H1 (cell line): ENCODE measurements at regions not wholly inside any gene's neighbourhood (a gene's known extent, or its start where the extent isn't known, plus 50 kb on each side); places are given as distances from the start of the nearest gene placed in this dataset.

Experiments used
- CTCF ChIA-PET: fragments of 300-600 bp; sonication (Branson Sonifier 250); formaldehyde crosslinking; loops from one replicate; lab custom pipeline; 2021; ENCODE audit not compliant: partially characterized antibody; lab: Charles Lee
- POLR2A ChIA-PET: fragments of 300-600 bp; sonication (Branson Sonifier 250); formaldehyde crosslinking; loops from one replicate; lab custom pipeline; 2021; ENCODE audit warnings: inconsistent platforms; ENCODE audit not compliant: partially characterized antibody; lab: Charles Lee
- DNase-seq, 2 experiments: peaks; one replicate each; pipeline versions ENCODE4 v3.0.0 to v3.0.0-alpha.2; 2010 to 2022; ENCODE audit warnings: low spot score in 2 of 2, low read depth in 1 of 2, mixed read lengths in 1 of 2
- FAIRE-seq: peaks from 2 replicates; lab custom pipeline; 2011; peaks lifted over from hg19 to GRCh38; lab: Jason Lieb, UNC
- H2AFZ ChIP-seq: 2 replicates; pipeline ENCODE4 v1.8.1; 2012; ENCODE audit warnings: low read length, inconsistent platforms
- H2AK5ac ChIP-seq: 2 replicates; pipeline ENCODE4 v1.6.1; 2013; ENCODE audit warnings: low read depth, low read length
- H2BK120ac ChIP-seq: replicated peaks from 2 replicates; pipeline ENCODE3; 2013; ENCODE audit warnings: low read depth, low read length, inconsistent platforms
- H2BK12ac ChIP-seq: 2 replicates; pipeline ENCODE4 v1.6.1; 2013; ENCODE audit warnings: low read depth, low read length
- H2BK15ac ChIP-seq: 2 replicates; pipeline ENCODE4 v1.6.1; 2013; ENCODE audit warnings: low read length
- H2BK20ac ChIP-seq: 2 replicates; pipeline ENCODE4 v1.6.1; 2013; ENCODE audit warnings: low read length
- H2BK5ac ChIP-seq: 2 replicates; pipeline ENCODE4 v1.6.1; 2013; ENCODE audit warnings: low read depth, low read length
- H3K14ac ChIP-seq: 2 replicates; pipeline ENCODE4 v1.6.1; 2013; ENCODE audit warnings: inconsistent platforms; ENCODE audit not compliant: insufficient read length
- H3K18ac ChIP-seq: 2 replicates; pipeline ENCODE4 v1.6.1; 2013; ENCODE audit warnings: low read length; ENCODE audit errors: extremely low read depth
- H3K23ac ChIP-seq: 2 replicates; pipeline ENCODE4 v1.6.1; 2013; ENCODE audit warnings: inconsistent platforms; ENCODE audit not compliant: insufficient read length
- H3K23me2 ChIP-seq: 2 replicates; pipeline ENCODE4 v1.6.1; 2013; ENCODE audit warnings: low read depth, low read length
- H3K27ac ChIP-seq: 2 replicates; pipeline ENCODE4 v1.6.1; 2011; ENCODE audit warnings: low read depth, low read length, inconsistent platforms
- H3K27me3 ChIP-seq, 4 experiments: replicated peaks in 1 of 4; 1 replicate in 1 of 4; 2 replicates in 3 of 4; pipeline versions ENCODE4 v1.6.1 to v1.8.1; 2011 to 2013; ENCODE audit warnings: low read length in 3 of 4, mild to moderate bottlenecking in 3 of 4, inconsistent platforms in 2 of 4, mixed read lengths in 2 of 4, moderate library complexity in 1 of 4; ENCODE audit not compliant: control insufficient read depth in 3 of 4, insufficient read depth in 3 of 4; ENCODE audit errors: extremely low read depth in 1 of 4
- H3K36me3 ChIP-seq, 4 experiments: 2 replicates each; pipeline versions ENCODE4 v1.6.1 to v1.8.1; 2011 to 2013; ENCODE audit warnings: mild to moderate bottlenecking in 4 of 4, low read length in 3 of 4, moderate library complexity in 2 of 4, control low read depth in 1 of 4, inconsistent platforms in 1 of 4; ENCODE audit not compliant: insufficient read depth in 4 of 4, control insufficient read depth in 2 of 4
- H3K4ac ChIP-seq: replicated peaks from 2 replicates; pipeline ENCODE3; 2013; ENCODE audit warnings: low read length, low read depth, mixed read lengths, inconsistent platforms; ENCODE audit not compliant: insufficient read length
- H3K4me1 ChIP-seq, 4 experiments: replicated peaks in 1 of 4; 1 replicate in 1 of 4; 2 replicates in 3 of 4; pipeline versions ENCODE4 v1.6.1 to v1.8.1; 2011 to 2013; ENCODE audit warnings: low read length in 3 of 4, inconsistent platforms in 2 of 4, mixed read lengths in 1 of 4; ENCODE audit not compliant: insufficient read depth in 4 of 4, control insufficient read depth in 3 of 4
- H3K4me2 ChIP-seq, 2 experiments: 2 replicates each; pipeline versions ENCODE4 v1.6.1 to v1.8.1; 2011 to 2013; ENCODE audit warnings: low read depth in 2 of 2, low read length in 2 of 2, control low read depth in 1 of 2, inconsistent platforms in 1 of 2, mild to moderate bottlenecking in 1 of 2; ENCODE audit not compliant: insufficient read depth in 1 of 2
- H3K4me3 ChIP-seq, 4 experiments: fragments of 200-600, 300-600 bp in 1 of 4; sonication (generic), shearing (Covaris generic), sonication (Bioruptor Twin) in 1 of 4; 2 replicates each; pipeline versions ENCODE4 v1.5.1 to v1.8.1; 2011 to 2016; ENCODE audit warnings: low read length in 4 of 4, low read depth in 3 of 4, control low read depth in 2 of 4, inconsistent platforms in 2 of 4, mild to moderate bottlenecking in 2 of 4, mixed read lengths in 1 of 4, moderate library complexity in 1 of 4; ENCODE audit not compliant: insufficient read depth in 2 of 4; ENCODE audit errors: extremely low read depth in 1 of 4
- H3K56ac ChIP-seq: replicated peaks from 2 replicates; pipeline ENCODE3; 2013; ENCODE audit warnings: low read depth, mild to moderate bottlenecking, mixed read lengths, low read length, inconsistent platforms; ENCODE audit not compliant: insufficient read length
- H3K79me1 ChIP-seq: 2 replicates; pipeline ENCODE4 v1.6.1; 2013; ENCODE audit warnings: low read depth, low read length, control low read depth
- H3K79me2 ChIP-seq, 2 experiments: 2 replicates each; pipeline versions ENCODE4 v1.6.1 to v1.8.1; 2012 to 2013; ENCODE audit warnings: low read length in 2 of 2, mild to moderate bottlenecking in 2 of 2, inconsistent platforms in 1 of 2; ENCODE audit not compliant: insufficient read depth in 2 of 2, control insufficient read depth in 1 of 2
- H3K9ac ChIP-seq, 4 experiments: replicated peaks in 1 of 4; 1 replicate in 1 of 4; 2 replicates in 3 of 4; pipeline versions ENCODE4 v1.6.1 to v1.8.1; 2011 to 2013; ENCODE audit warnings: low read depth in 3 of 4, low read length in 3 of 4, control low read depth in 2 of 4, mild to moderate bottlenecking in 2 of 4, moderate library complexity in 2 of 4, inconsistent platforms in 1 of 4; ENCODE audit errors: extremely low read depth in 1 of 4
- H3K9me3 ChIP-seq, 2 experiments: 2 replicates each; pipeline versions ENCODE4 v1.6.1 to v1.8.1; 2012 to 2013; ENCODE audit warnings: mild to moderate bottlenecking in 2 of 2, moderate library complexity in 2 of 2, control low read depth in 1 of 2, inconsistent platforms in 1 of 2, low read depth in 1 of 2, low read length in 1 of 2, mixed read lengths in 1 of 2; ENCODE audit not compliant: insufficient read depth in 2 of 2
- H4K20me1 ChIP-seq, 2 experiments: replicated peaks in 1 of 2; 2 replicates each; pipeline versions ENCODE3 to v1.8.1; 2011 to 2013; ENCODE audit warnings: inconsistent platforms in 2 of 2, low read length in 2 of 2, mild to moderate bottlenecking in 1 of 2; ENCODE audit not compliant: insufficient read depth in 2 of 2, control insufficient read depth in 1 of 2
- H4K5ac ChIP-seq: 2 replicates; pipeline ENCODE4 v1.6.1; 2013; ENCODE audit warnings: low read length, low read depth, mixed read lengths, inconsistent platforms; ENCODE audit not compliant: insufficient read length
- H4K8ac ChIP-seq: 2 replicates; pipeline ENCODE4 v1.8.0; 2013; ENCODE audit warnings: mild to moderate bottlenecking, moderate library complexity, low read length, inconsistent platforms; ENCODE audit not compliant: insufficient read depth; ENCODE audit errors: extremely low read depth
- H4K91ac ChIP-seq: replicated peaks from 2 replicates; pipeline ENCODE3; 2013; ENCODE audit warnings: low read length, mixed read lengths, inconsistent platforms; ENCODE audit not compliant: insufficient read length
- FOSL1 ChIP-seq: IDR thresholded peaks from 2 replicates; pipeline ENCODE4 v1.6.1; 2011; ENCODE audit warnings: mild to moderate bottlenecking, low read depth, low read length, moderate library complexity; ENCODE audit not compliant: insufficient read depth
- HDAC6 ChIP-seq: IDR thresholded peaks from one replicate; pipeline ENCODE4 v1.7.1; 2012; ENCODE audit warnings: low read depth, mild to moderate bottlenecking, inconsistent platforms, low read length, moderate library complexity
- KDM5A ChIP-seq: fragments of 200-600 bp; IDR thresholded peaks from 2 replicates; pipeline ENCODE4 v1.7.1; 2012; ENCODE audit warnings: mild to moderate bottlenecking, low read length, inconsistent platforms, mixed read lengths
- POLR2AphosphoS5 ChIP-seq: IDR thresholded peaks from 2 replicates; pipeline ENCODE4 v1.6.1; 2011; ENCODE audit warnings: low read depth, low read length
- POU5F1 ChIP-seq: IDR thresholded peaks from 2 replicates; pipeline ENCODE4 v1.6.1; 2011; ENCODE audit warnings: low read depth, mild to moderate bottlenecking, low read length, moderate library complexity
- USF2 ChIP-seq: IDR thresholded peaks from 2 replicates; pipeline ENCODE4 v1.6.1; 2011; ENCODE audit warnings: low read length, improper control_type of control experiment
- YY1 ChIP-seq: IDR thresholded peaks from 2 replicates; pipeline ENCODE4 v1.6.1; 2011; ENCODE audit warnings: low read depth, mild to moderate bottlenecking, low read length
- WGBS, 2 experiments: shearing (Covaris generic) in 1 of 2; methylation state at CpG; one replicate each; pipeline versions ENCODE4 v1.1.6 to v1.1.7; 2013 to 2015; ENCODE audit warnings: low lambda C conversion rate in 2 of 2, mixed read lengths in 2 of 2, inconsistent platforms in 1 of 2, low coverage in 1 of 2, missing lambda C conversion rate in 1 of 2; ENCODE audit not compliant: insufficient replicate concordance in 2 of 2, insufficient coverage in 1 of 2, insufficient read length in 1 of 2; ENCODE audit errors: extremely low coverage in 1 of 2, missing lambda C conversion rate in 1 of 2; 5-methylcytosine and 5-hydroxymethylcytosine counted together

- no peaks in the 10 kb centered on the region for H3K79me1 ChIP-seq
- POLR2A ChIA-PET = no interaction called here
- FAIRE-seq = no peak
- no peaks in the 10 kb centered on the region for H3K4me1 ChIP-seq
- H4K20me1 ChIP-seq = no peaks in the 10 kb centered on the region
- H2BK12ac ChIP-seq = no peak overlapping the region
- WGBS, 2 experiments = 96% methylated on average over 1 of the region's 1 CpG; no CpG with 5 or more reads in 1 of the 2 experiments
- no peak overlapping the region for H4K5ac ChIP-seq
- H2BK20ac ChIP-seq = no peak overlapping the region
- H2BK15ac ChIP-seq = no peak overlapping the region
- no peak overlapping the region for H2BK120ac ChIP-seq
- no peak overlapping the region for H2BK5ac ChIP-seq
- no peak for DNase-seq
- H3K23me2 ChIP-seq = no peaks in the 10 kb centered on the region
- H3K36me3 ChIP-seq = no peaks in the 10 kb centered on the region
- 0 out of 4 replicates have a peak, but pooled peaks cover 0 to 5% of the 10 kb centered on the region in 2 experiments for H3K9me3 ChIP-seq
- H3K27ac ChIP-seq = no peak overlapping the region
- H3K14ac ChIP-seq = no peak overlapping the region
- H3K27me3 ChIP-seq = no peaks in the 10 kb centered on the region
- H3K18ac ChIP-seq = no peak overlapping the region
- H3K4me2 ChIP-seq = no peak overlapping the region
- H3K56ac ChIP-seq = no peak overlapping the region
- H4K91ac ChIP-seq = no peak overlapping the region
- no peak for TF ChIP-seq YY1
- TF ChIP-seq KDM5A = no peak
- TF ChIP-seq HDAC6 = no peak
- no peak for TF ChIP-seq POU5F1
- TF ChIP-seq FOSL1 = no peak
- no peak for TF ChIP-seq POLR2AphosphoS5
- no peak for TF ChIP-seq USF2
- no peak overlapping the region for H3K4ac ChIP-seq
- CTCF ChIA-PET = interaction anchor here (0.6 to 1.0 kb wide), 2 partner anchors 15 to 659 kb away, joined by 3 read pairs; no protein-coding TSS in a partner anchor
- H3K9ac ChIP-seq = no peak overlapping the region
- H3K4me3 ChIP-seq = no peak overlapping the region
- H4K8ac ChIP-seq = no peak overlapping the region
- no peak overlapping the region for H2AK5ac ChIP-seq
- no peak overlapping the region for H2AFZ ChIP-seq
- H3K23ac ChIP-seq = no peak overlapping the region
- H3K79me2 ChIP-seq = no peaks in the 10 kb centered on the region
These were observed 333.6 kb downstream of the GPD2 start for GRCh38 chr2:156769802-156770201.
